ENCODE measurements at regions not wholly inside any gene's neighbourhood (a gene's known extent, or its start where the extent isn't known, plus 50 kb on each side); places are given as distances from the start of the nearest gene placed in this dataset.

GRCh38 chr10:53724581-53724980 is 952.0 kb upstream of the MBL2 start:
- ChIA-PET CTCF (interaction anchor here (0.7 kb wide), 1 partner anchor 1762 kb away, joined by 8 read pairs; no protein-coding TSS in a partner anchor), POLR2A (ENCODE audit: unreplicated experiment) (no interaction called here)
- no peaks in the 10 kb centered on the region for H3K79me2 ChIP-seq (ENCODE audit: low read depth)
- BruUV-seq (replicated peaks), result no TSS peak
- no peak overlapping the region for H3K4me2 ChIP-seq
- H2AFZ ChIP-seq, result no peak overlapping the region
- H4K20me1 ChIP-seq (ENCODE audit: insufficient read depth), result no peaks in the 10 kb centered on the region
- no peak for DNase-seq
- no peaks in the 10 kb centered on the region for H3K9me2 ChIP-seq (ENCODE audit: insufficient read depth)
- H3K4me1 ChIP-seq (replicated peaks; ENCODE audit: insufficient read depth), result no peaks in the 10 kb centered on the region
- H3K9me3 ChIP-seq (ENCODE audit: insufficient read depth, low read depth), result no peaks in the 10 kb centered on the region
- intact Hi-C loops (cut with micrococcal nuclease; ENCODE audit: unreplicated experiment), result no loop called here
- no peaks in the 10 kb centered on the region for H3K27me3 ChIP-seq (ENCODE audit: insufficient read depth, low read depth)
- no peak overlapping the region for H3K4me3 ChIP-seq
- H3K27ac ChIP-seq, result no peak overlapping the region
- TF ChIP-seq EZH2 (IDR thresholded peaks at IDR 0.05; ENCODE audit: low read depth) (no peak), CTCF (conservative IDR thresholded peaks at IDR 0.05) (no peak)
- no peaks in the 10 kb centered on the region for H3F3A ChIP-seq (ENCODE audit: insufficient read depth, low read depth)
- H3K36me3 ChIP-seq (ENCODE audit: low read depth), result no peaks in the 10 kb centered on the region

GRCh38 chr10:53719658-53720057 is 947.1 kb upstream of the MBL2 start:
- ChIA-PET POLR2A (ENCODE audit: unreplicated experiment) (no interaction called here), CTCF (no interaction called here)
- H4K20me1 ChIP-seq (ENCODE audit: insufficient read depth), result no peaks in the 10 kb centered on the region
- H3K79me2 ChIP-seq (ENCODE audit: low read depth), result no peaks in the 10 kb centered on the region
- H3K4me3 ChIP-seq, result no peak overlapping the region
- no peaks in the 10 kb centered on the region for H3K9me3 ChIP-seq (ENCODE audit: insufficient read depth, low read depth)
- H3K36me3 ChIP-seq (ENCODE audit: low read depth), result no peaks in the 10 kb centered on the region
- intact Hi-C loops (cut with micrococcal nuclease; ENCODE audit: unreplicated experiment), result no loop called here
- H2AFZ ChIP-seq, result no peak overlapping the region
- H3K4me1 ChIP-seq (replicated peaks; ENCODE audit: insufficient read depth), result no peaks in the 10 kb centered on the region
- no peak for DNase-seq
- H3F3A ChIP-seq (ENCODE audit: insufficient read depth, low read depth), result no peaks in the 10 kb centered on the region
- no peak overlapping the region for H3K27ac ChIP-seq
- H3K4me2 ChIP-seq, result no peak overlapping the region
- no peaks in the 10 kb centered on the region for H3K9me2 ChIP-seq (ENCODE audit: insufficient read depth)
- no peak for TF ChIP-seq EZH2 (IDR thresholded peaks at IDR 0.05; ENCODE audit: low read depth)
- no peak for TF ChIP-seq CTCF (conservative IDR thresholded peaks at IDR 0.05)
- no TSS peak for BruUV-seq (replicated peaks)
- H3K27me3 ChIP-seq (ENCODE audit: insufficient read depth, low read depth), result no peaks in the 10 kb centered on the region

- Histone ChIP-seq H4K20me1 (ENCODE audit: insufficient read depth) (no peaks in the 10 kb centered on the region), H2AFZ (no peak overlapping the region), H3K9me2 (ENCODE audit: insufficient read depth) (no peaks in the 10 kb centered on the region), H3K4me2 (no peak overlapping the region), H3K4me3 (no peak overlapping the region), H3K79me2 (ENCODE audit: low read depth) (no peaks in the 10 kb centered on the region), H3K27ac (no peak overlapping the region), H3K4me1 (replicated peaks; ENCODE audit: insufficient read depth) (no peaks in the 10 kb centered on the region), H3F3A (ENCODE audit: insufficient read depth, low read depth) (no peaks in the 10 kb centered on the region), H3K27me3 (ENCODE audit: insufficient read depth, low read depth) (no peaks in the 10 kb centered on the region), H3K9me3 (ENCODE audit: insufficient read depth, low read depth) (no peaks in the 10 kb centered on the region), H3K36me3 (ENCODE audit: low read depth) (no peaks in the 10 kb centered on the region)
- BruUV-seq (replicated peaks), result no TSS peak
- intact Hi-C loops (cut with micrococcal nuclease; ENCODE audit: unreplicated experiment), result no loop called here
- POLR2A ChIA-PET (ENCODE audit: unreplicated experiment), result no interaction called here
- CTCF ChIA-PET, result no interaction called here
- TF ChIP-seq CTCF (conservative IDR thresholded peaks at IDR 0.05), result no peak
- TF ChIP-seq EZH2 (IDR thresholded peaks at IDR 0.05; ENCODE audit: low read depth), result no peak
- DNase-seq, result no peak
These were observed 943.6 kb upstream of the MBL2 start for GRCh38 chr10:53716156-53716555.
